Hepatocyte (in vitro differentiated cells): ENCODE measurements at regions not wholly inside any gene's neighbourhood (a gene's known extent, or its start where the extent isn't known, plus 50 kb on each side); places are given as distances from the start of the nearest gene placed in this dataset.
"Not testable (repeated sequence)": the region's sequence is repeated elsewhere in the genome, so short reads cannot be mapped to it uniquely, and the experiment has no call there.

Experiments
- DNase-seq: peaks from one replicate; pipeline ENCODE4 v3.0.0-alpha.2; 2016; ENCODE audit warnings: low spot score
- H2AFZ ChIP-seq: fragments of 200-600 bp; sonication (generic); 2 replicates; pipeline ENCODE4 v1.6.0; 2016; ENCODE audit warnings: antibody characterized with exemption, mild to moderate bottlenecking
- H3K27ac ChIP-seq: fragments of 200-600 bp; sonication (generic); 2 replicates; pipeline ENCODE4 v1.5.1; 2016; ENCODE audit warnings: mild to moderate bottlenecking
- H3K27me3 ChIP-seq: fragments of 200-600 bp; sonication (generic); 2 replicates; pipeline ENCODE4 v1.6.1; 2016
- H3K36me3 ChIP-seq: fragments of 200-600 bp; sonication (generic); replicated peaks from 2 replicates; pipeline ENCODE4 v1.5.1; 2016; ENCODE audit warnings: low read depth; ENCODE audit not compliant: insufficient read depth
- H3K4me1 ChIP-seq: fragments of 200-600 bp; sonication (generic); 2 replicates; pipeline ENCODE4 v1.5.1; 2016; ENCODE audit warnings: mild to moderate bottlenecking, moderate library complexity; ENCODE audit not compliant: insufficient read depth
- H3K4me2 ChIP-seq: fragments of 200-600 bp; sonication (generic); 2 replicates; pipeline ENCODE4 v1.6.0; 2016
- H3K4me3 ChIP-seq: fragments of 200-600 bp; sonication (generic); 2 replicates; pipeline ENCODE4 v1.5.1; 2016; ENCODE audit warnings: mild to moderate bottlenecking
- H3K79me2 ChIP-seq: fragments of 200-600 bp; sonication (generic); 2 replicates; pipeline ENCODE4 v1.6.0; 2017; ENCODE audit warnings: mild to moderate bottlenecking
- H3K9me2 ChIP-seq: fragments of 200-600 bp; sonication (generic); replicated peaks from 2 replicates; pipeline ENCODE4 v1.6.0; 2017; ENCODE audit warnings: mild to moderate bottlenecking; ENCODE audit not compliant: insufficient read depth
- H3K9me3 ChIP-seq: fragments of 200-600 bp; sonication (generic); 2 replicates; pipeline ENCODE4 v1.5.1; 2016; ENCODE audit warnings: low read depth, mild to moderate bottlenecking
- H4K20me1 ChIP-seq: fragments of 200-600 bp; sonication (generic); 2 replicates; pipeline ENCODE4 v1.6.0; 2016; ENCODE audit warnings: mild to moderate bottlenecking; ENCODE audit not compliant: insufficient read depth, poor library complexity, severe bottlenecking
- EZH2 ChIP-seq: fragments of 200-600 bp; sonication (generic); IDR thresholded peaks from 2 replicates; pipeline ENCODE4 v1.6.1; 2016; ENCODE audit warnings: antibody characterized with exemption, mild to moderate bottlenecking, borderline replicate concordance
- EZH2phosphoT487 ChIP-seq: fragments of 200-600 bp; sonication (generic); IDR thresholded peaks from one replicate; pipeline ENCODE4 v1.6.1; 2018; ENCODE audit warnings: antibody characterized with exemption, mild to moderate bottlenecking, low read depth, moderate library complexity; ENCODE audit not compliant: unreplicated experiment, severe bottlenecking
- WGBS: methylation state at CpG from one replicate; pipeline ENCODE4 v1.1.6; 2016; ENCODE audit warnings: low lambda C conversion rate; ENCODE audit errors: missing lambda C conversion rate; 5-methylcytosine and 5-hydroxymethylcytosine counted together
- TF ChIP-seq, protein P1 (sequence below): fragments of 200-600 bp; sonication (generic); IDR thresholded peaks from 2 replicates; pipeline ENCODE4 v1.5.1; 2016; ENCODE audit warnings: antibody characterized with exemption, mild to moderate bottlenecking; ENCODE audit not compliant: poor library complexity

DNA sequence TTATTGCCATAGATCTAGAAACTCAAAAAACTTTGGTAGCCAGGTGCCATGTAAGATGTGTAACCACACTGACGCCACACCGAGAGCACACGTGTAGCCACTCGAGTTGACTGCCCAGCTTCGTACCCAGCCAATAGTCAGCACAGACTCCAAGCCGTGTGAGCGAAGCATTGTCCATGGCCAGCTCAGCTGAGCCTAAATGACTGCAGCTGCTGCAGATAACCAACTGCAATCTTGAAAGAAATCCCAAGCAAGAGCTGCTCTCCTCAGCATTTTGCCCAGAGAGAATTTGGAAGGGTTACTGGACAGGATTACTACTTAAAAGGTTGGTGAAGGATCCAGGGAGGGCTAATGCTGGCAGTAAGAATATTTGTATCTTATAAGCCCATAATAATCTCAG is 193.0 kb upstream of the THRB start:
- peak overlapping the region; percentile 48 for H3K27ac ChIP-seq
- TF ChIP-seq EZH2phosphoT487, result no peak
- TF ChIP-seq EZH2, result no peak
- WGBS, result 95% methylated on average over 7 of the region's 7 CpGs
- H3K9me2 ChIP-seq, result no peaks in the 10 kb centered on the region
- no peaks in the 10 kb centered on the region for H3K9me3 ChIP-seq
- no peak overlapping the region for H2AFZ ChIP-seq
- H3K4me3 ChIP-seq, result no peak overlapping the region
- H3K79me2 ChIP-seq, result no peaks in the 10 kb centered on the region
- H4K20me1 ChIP-seq, result no peaks in the 10 kb centered on the region
- no peaks in the 10 kb centered on the region for H3K27me3 ChIP-seq
- H3K4me1 ChIP-seq, result peaks cover 28% of the 10 kb centered on the region
- no peaks in the 10 kb centered on the region for H3K36me3 ChIP-seq
- H3K4me2 ChIP-seq, result no peak overlapping the region
- no peak for DNase-seq

DNA sequence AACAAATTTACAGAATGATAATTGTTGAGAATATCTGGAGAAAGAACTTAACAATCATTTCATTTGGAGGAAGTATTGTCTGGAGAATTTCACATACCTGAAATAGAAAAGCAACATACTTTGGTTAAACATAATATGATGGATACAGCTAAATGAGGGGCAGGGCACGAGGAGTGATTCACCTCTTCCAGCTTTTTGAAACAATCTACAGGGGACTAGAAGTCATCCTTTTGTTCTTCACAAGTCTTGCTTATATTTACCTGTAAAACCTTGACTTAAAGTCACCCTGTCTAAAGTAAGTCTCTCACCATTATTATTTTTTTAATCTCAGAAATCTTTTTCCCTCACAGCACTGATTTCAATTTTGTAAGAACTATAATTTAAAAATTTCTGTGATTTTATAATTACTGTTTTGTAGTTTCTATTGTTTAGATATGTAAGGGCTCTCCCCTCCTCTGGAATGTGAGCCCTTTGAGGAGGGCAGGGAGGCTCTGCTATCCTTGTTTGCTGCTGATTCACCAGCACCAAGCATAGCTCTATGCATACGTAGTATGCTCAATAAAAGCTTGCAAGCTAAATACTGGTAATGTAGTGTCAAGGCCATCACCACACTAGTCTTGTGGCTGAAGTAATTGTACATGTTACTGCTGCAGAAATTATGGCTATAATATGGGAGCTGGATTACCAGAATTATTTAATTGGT is 193.9 kb upstream of the THRB start:
- DNase-seq, result peak; percentile 61
- peaks cover 22% of the 10 kb centered on the region for H3K4me1 ChIP-seq
- TF ChIP-seq EZH2 (no peak), EZH2phosphoT487 (no peak)
- TF ChIP-seq, protein P1, sequence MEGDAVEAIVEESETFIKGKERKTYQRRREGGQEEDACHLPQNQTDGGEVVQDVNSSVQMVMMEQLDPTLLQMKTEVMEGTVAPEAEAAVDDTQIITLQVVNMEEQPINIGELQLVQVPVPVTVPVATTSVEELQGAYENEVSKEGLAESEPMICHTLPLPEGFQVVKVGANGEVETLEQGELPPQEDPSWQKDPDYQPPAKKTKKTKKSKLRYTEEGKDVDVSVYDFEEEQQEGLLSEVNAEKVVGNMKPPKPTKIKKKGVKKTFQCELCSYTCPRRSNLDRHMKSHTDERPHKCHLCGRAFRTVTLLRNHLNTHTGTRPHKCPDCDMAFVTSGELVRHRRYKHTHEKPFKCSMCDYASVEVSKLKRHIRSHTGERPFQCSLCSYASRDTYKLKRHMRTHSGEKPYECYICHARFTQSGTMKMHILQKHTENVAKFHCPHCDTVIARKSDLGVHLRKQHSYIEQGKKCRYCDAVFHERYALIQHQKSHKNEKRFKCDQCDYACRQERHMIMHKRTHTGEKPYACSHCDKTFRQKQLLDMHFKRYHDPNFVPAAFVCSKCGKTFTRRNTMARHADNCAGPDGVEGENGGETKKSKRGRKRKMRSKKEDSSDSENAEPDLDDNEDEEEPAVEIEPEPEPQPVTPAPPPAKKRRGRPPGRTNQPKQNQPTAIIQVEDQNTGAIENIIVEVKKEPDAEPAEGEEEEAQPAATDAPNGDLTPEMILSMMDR, result no peak
- H3K4me3 ChIP-seq, result no peak overlapping the region
- H3K9me3 ChIP-seq, result no peaks in the 10 kb centered on the region
- H2AFZ ChIP-seq, result no peak overlapping the region
- no peaks in the 10 kb centered on the region for H3K79me2 ChIP-seq
- H3K27me3 ChIP-seq, result no peaks in the 10 kb centered on the region
- WGBS, result 43% methylated on average over 2 of the region's 2 CpGs
- H3K4me2 ChIP-seq, result no peak overlapping the region
- no peaks in the 10 kb centered on the region for H3K36me3 ChIP-seq
- H3K27ac ChIP-seq, result peak overlapping the region; percentile 48
- no peaks in the 10 kb centered on the region for H4K20me1 ChIP-seq
- H3K9me2 ChIP-seq, result no peaks in the 10 kb centered on the region

DNA sequence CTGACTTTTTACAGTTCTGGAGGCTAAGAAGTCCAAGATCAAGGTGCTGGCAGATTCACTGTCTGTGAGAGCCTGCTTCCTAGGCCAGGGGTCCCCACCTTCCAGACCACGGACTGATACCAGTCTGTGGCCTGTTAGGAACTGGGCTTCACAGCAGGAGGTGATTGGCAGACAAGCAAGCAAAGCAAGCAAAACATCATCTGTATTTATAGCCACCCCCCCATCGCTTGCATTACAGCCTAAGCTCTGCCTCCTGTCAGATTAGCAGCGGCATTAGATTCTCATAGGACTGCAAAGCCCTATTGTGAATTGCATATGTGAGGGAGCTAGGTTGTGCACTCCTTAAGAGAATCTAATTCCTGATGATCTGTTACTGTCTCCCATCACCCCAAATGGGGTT is 194.7 kb upstream of the THRB start:
- 91% methylated on average over 3 of the region's 3 CpGs for WGBS
- Histone ChIP-seq H4K20me1 (no peaks in the 10 kb centered on the region), H3K27me3 (no peaks in the 10 kb centered on the region), H3K4me2 (no peak overlapping the region), H3K4me1 (peaks cover 21% of the 10 kb centered on the region), H3K79me2 (no peaks in the 10 kb centered on the region), H3K9me3 (no peaks in the 10 kb centered on the region), H3K4me3 (no peak overlapping the region), H3K27ac (peak overlapping the region; percentile 42), H3K9me2 (no peaks in the 10 kb centered on the region), H3K36me3 (no peaks in the 10 kb centered on the region), H2AFZ (no peak overlapping the region)
- TF ChIP-seq EZH2phosphoT487, result no peak
- no peak for TF ChIP-seq EZH2
- TF ChIP-seq, protein P1, result no peak
- DNase-seq, result no peak

DNA sequence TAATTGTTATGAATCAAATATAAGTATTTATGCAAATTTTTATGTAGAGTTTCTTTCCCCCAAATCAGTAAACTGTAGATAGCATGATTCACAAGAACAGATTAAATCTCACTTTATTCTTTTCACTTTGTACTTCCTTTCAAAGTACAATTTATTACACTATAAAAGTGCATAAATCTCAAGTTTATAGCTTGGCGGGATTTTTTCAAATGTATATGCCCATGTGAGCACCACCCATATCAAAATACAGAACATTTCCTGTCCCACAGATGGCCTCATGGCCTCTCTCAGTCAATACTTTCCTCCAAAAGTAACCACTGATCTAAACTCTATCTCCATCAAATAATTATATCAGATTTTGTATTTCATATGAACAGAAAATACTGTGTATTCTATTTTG is 196.1 kb upstream of the THRB start:
- H2AFZ ChIP-seq, result no peak overlapping the region
- H3K36me3 ChIP-seq, result no peaks in the 10 kb centered on the region
- H3K4me3 ChIP-seq, result no peak overlapping the region
- no peaks in the 10 kb centered on the region for H3K27me3 ChIP-seq
- TF ChIP-seq, protein P1, result no peak
- TF ChIP-seq EZH2phosphoT487 (no peak), EZH2 (no peak)
- H3K9me3 ChIP-seq, result no peaks in the 10 kb centered on the region
- H3K79me2 ChIP-seq, result no peaks in the 10 kb centered on the region
- peaks cover 15% of the 10 kb centered on the region for H3K4me1 ChIP-seq
- no peaks in the 10 kb centered on the region for H4K20me1 ChIP-seq
- H3K27ac ChIP-seq, result no peak overlapping the region
- WGBS, result 77% methylated on average over 1 of the region's 1 CpG
- DNase-seq, result no peak
- no peaks in the 10 kb centered on the region for H3K9me2 ChIP-seq
- no peak overlapping the region for H3K4me2 ChIP-seq

DNA sequence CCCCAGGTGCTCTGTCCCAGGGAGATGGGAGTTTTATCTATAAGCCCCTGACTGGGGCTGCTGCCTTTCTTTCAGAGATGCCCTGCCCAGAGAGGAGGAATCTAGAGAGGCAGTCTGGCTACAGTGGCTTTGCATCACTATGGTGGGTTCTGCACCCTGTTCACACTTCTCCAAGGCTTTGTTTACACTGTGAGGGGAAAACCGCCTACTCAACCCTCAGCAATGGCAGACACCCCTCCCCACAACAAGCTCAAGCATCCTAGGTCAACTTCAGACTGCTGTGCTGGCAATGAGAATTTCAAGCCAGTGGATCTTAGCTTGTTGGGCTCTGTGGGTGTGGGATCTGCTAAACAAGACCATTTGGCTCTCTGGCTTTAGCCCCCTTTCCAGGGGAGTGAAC is 204.4 kb upstream of the THRB start:
- not testable (repeated sequence) for H3K9me2 ChIP-seq, H3K4me3 ChIP-seq, H3K4me1 ChIP-seq, H3K27ac ChIP-seq, DNase-seq, H3K79me2 ChIP-seq, H2AFZ ChIP-seq, H3K9me3 ChIP-seq, H4K20me1 ChIP-seq, H3K4me2 ChIP-seq, H3K36me3 ChIP-seq, H3K27me3 ChIP-seq
- WGBS, result 90% methylated on average over 1 of the region's 1 CpG
